K562 (cell line): ENCODE measurements at regions not wholly inside any gene's neighbourhood (a gene's known extent, or its start where the extent isn't known, plus 50 kb on each side); places are given as distances from the start of the nearest gene placed in this dataset.

Experiments used
- ATAC-seq: fragments of 200-7000 bp; cut with Tn5 transposase; 3 replicates; pipeline ENCODE4 v1.9.1; 2020; ENCODE audit warnings: moderate library complexity
- BruUV-seq: library from RNA; stranded (reverse); fragments of 400-500 nt; replicated peaks from 2 replicates; lab custom pipeline; 2021; lab: Mats Ljungman, UMichigan
- CTCF ChIA-PET: fragments of 300-600 bp; formaldehyde crosslinking; extraction: SDS; loops from one replicate; lab custom pipeline; 2021; ENCODE audit warnings: low intra/inter-chr PET ratio; lab: Yijun Ruan, JAX
- POLR2A ChIA-PET: fragments of 300-600, 350-650 bp; sonication (Branson Sonifier 250); formaldehyde crosslinking; extraction: SDS; loops from one replicate; lab custom pipeline; 2021; ENCODE audit warnings: antibody characterized with exemption, inconsistent platforms; lab: Yijun Ruan, JAX
- DNase-seq, 4 experiments: peaks; one replicate each; pipeline versions ENCODE4 v3.0.0 to v3.0.0-alpha.2; 2011 to 2018; ENCODE audit warnings: low spot score in 3 of 4, mixed read lengths in 3 of 4; ENCODE audit errors: extremely low read depth in 1 of 4
- FAIRE-seq: peaks from 2 replicates; lab custom pipeline; 2011; peaks lifted over from hg19 to GRCh38; lab: Jason Lieb, UNC
- H2AFZ ChIP-seq: 2 replicates; pipeline ENCODE4 v1.6.0; 2011; ENCODE audit warnings: low read depth, low read length, control low read depth, inconsistent platforms
- H3K27ac ChIP-seq: fragments of 200-600 bp; 3 replicates; pipeline ENCODE4 v1.8.0; 2011; ENCODE audit warnings: low read depth, mild to moderate bottlenecking, control low read depth, inconsistent platforms, low read length, moderate library complexity, mixed read lengths; ENCODE audit errors: extremely low read depth
- H3K27me3 ChIP-seq, 2 experiments: fragments of 300-600 bp in 1 of 2; 2 replicates in 1 of 2; 3 replicates in 1 of 2; pipeline versions ENCODE4 v1.6.0 to v1.8.0; 2011; ENCODE audit warnings: inconsistent platforms in 2 of 2, low read length in 2 of 2, mild to moderate bottlenecking in 1 of 2, mixed read lengths in 1 of 2, moderate library complexity in 1 of 2; ENCODE audit not compliant: control insufficient read depth in 2 of 2, insufficient read depth in 2 of 2
- H3K36me3 ChIP-seq: fragments of 300-600 bp; 3 replicates; pipeline ENCODE4 v1.8.0; 2011; ENCODE audit warnings: mild to moderate bottlenecking, low read length, inconsistent platforms; ENCODE audit not compliant: control insufficient read depth, insufficient read depth
- H3K4me1 ChIP-seq, 2 experiments: fragments of 200-600 bp in 1 of 2; replicated peaks in 1 of 2; 2 replicates in 1 of 2; 3 replicates in 1 of 2; pipeline versions ENCODE4 v1.5.1 to v1.8.0; 2011; ENCODE audit warnings: inconsistent platforms in 2 of 2, low read length in 2 of 2, mild to moderate bottlenecking in 1 of 2, mixed read lengths in 1 of 2, moderate library complexity in 1 of 2; ENCODE audit not compliant: control insufficient read depth in 2 of 2, insufficient read depth in 2 of 2
- H3K4me2 ChIP-seq: 2 replicates; pipeline ENCODE4 v1.6.1; 2011; ENCODE audit warnings: low read length, control low read depth, inconsistent platforms, mixed read lengths; ENCODE audit not compliant: insufficient read depth
- H3K4me3 ChIP-seq: fragments of 200-600 bp; sonication (generic), shearing (Covaris generic); 2 replicates; pipeline ENCODE4 v1.5.1; 2016; ENCODE audit warnings: control low read depth, inconsistent platforms
- H3K79me2 ChIP-seq: fragments of 200-600 bp; 3 replicates; pipeline ENCODE4 v1.8.0; 2011; ENCODE audit warnings: low read length, inconsistent platforms; ENCODE audit not compliant: control insufficient read depth, insufficient read depth
- H3K9ac ChIP-seq, 2 experiments: 2 replicates each; pipeline versions ENCODE4 v1.6.0 to v1.6.1; 2011; ENCODE audit warnings: low read depth in 2 of 2, low read length in 2 of 2, control low read depth in 1 of 2, inconsistent platforms in 1 of 2, mild to moderate bottlenecking in 1 of 2, mixed read lengths in 1 of 2; ENCODE audit not compliant: insufficient read depth in 1 of 2
- H3K9me1 ChIP-seq: one replicate; pipeline ENCODE4 v1.6.0; 2011; ENCODE audit warnings: inconsistent platforms, mild to moderate bottlenecking, low read length, moderate library complexity; ENCODE audit not compliant: control insufficient read depth, insufficient read depth
- H3K9me3 ChIP-seq: replicated peaks from 2 replicates; pipeline ENCODE4 v1.5.1; 2011; ENCODE audit warnings: low read depth, low read length, inconsistent platforms; ENCODE audit not compliant: control insufficient read depth, insufficient read depth
- H4K20me1 ChIP-seq: replicated peaks from 2 replicates; pipeline ENCODE4 v1.6.1; 2011; ENCODE audit warnings: low read length, inconsistent platforms, mixed read lengths; ENCODE audit not compliant: control insufficient read depth, insufficient read depth
- AFF1 ChIP-seq, 2 experiments: fragments of 450-650 bp; IDR thresholded peaks; 2 replicates each; pipeline ENCODE4 v1.6.1; 2018; ENCODE audit warnings: mild to moderate bottlenecking in 2 of 2, low read depth in 1 of 2; ENCODE audit not compliant: partially characterized antibody in 2 of 2
- DDX20 ChIP-seq: fragments of 450-650 bp; IDR thresholded peaks from 2 replicates; pipeline ENCODE4 v1.6.1; 2016; ENCODE audit warnings: missing genetic modification characterization, low read depth, mild to moderate bottlenecking, missing compliant biosample characterization, moderate library complexity
- FOXK2 ChIP-seq, 2 experiments: fragments of 450-650 bp; IDR thresholded peaks in 1 of 2; conservative IDR thresholded peaks in 1 of 2; 2 replicates each; pipeline ENCODE4 v1.6.1; 2016; ENCODE audit warnings: low read depth in 2 of 2, mild to moderate bottlenecking in 1 of 2
- GATAD2A ChIP-seq: fragments of 450-650 bp; IDR thresholded peaks from 2 replicates; pipeline ENCODE4 v1.6.1; 2017
- HDAC2 ChIP-seq: fragments of 450-650 bp; IDR thresholded peaks from 2 replicates; pipeline ENCODE4 v1.6.1; 2016; ENCODE audit warnings: mild to moderate bottlenecking
- HNRNPUL1 ChIP-seq: fragments of 200-400 bp; formaldehyde crosslinking; IDR thresholded peaks from 2 replicates; pipeline ENCODE4 v1.6.1; 2017; ENCODE audit warnings: low read length
- PTTG1 ChIP-seq: fragments of 450-650 bp; IDR thresholded peaks from 2 replicates; pipeline ENCODE4 v1.6.1; 2016; ENCODE audit warnings: low read depth, mild to moderate bottlenecking, missing genetic modification characterization, missing compliant biosample characterization
- TEAD4 ChIP-seq, 2 experiments: sonication (generic) in 1 of 2; formaldehyde crosslinking in 1 of 2; IDR thresholded peaks; 2 replicates each; pipeline versions ENCODE4 v1.6.1 to v1.8.0; 2012 to 2022; ENCODE audit warnings: borderline replicate concordance in 1 of 2, inconsistent platforms in 1 of 2, low read length in 1 of 2, mild to moderate bottlenecking in 1 of 2, missing genetic modification reagents in 1 of 2
- ZBED1 ChIP-seq: IDR thresholded peaks from 2 replicates; pipeline ENCODE4 v1.6.1; 2014
- ZNF12 ChIP-seq: sonication (generic); formaldehyde crosslinking; IDR thresholded peaks from 2 replicates; pipeline ENCODE4 v1.4.0; 2020; ENCODE audit warnings: mild to moderate bottlenecking, missing genetic modification reagents
- ZNF324 ChIP-seq: fragments of 250-450 bp; sonication (Bioruptor Pico); IDR thresholded peaks from 2 replicates; pipeline ENCODE4 v1.4.0; 2020; ENCODE audit warnings: mild to moderate bottlenecking
- ZSCAN32 ChIP-seq: fragments of 450-650 bp; formaldehyde crosslinking; IDR thresholded peaks from 2 replicates; pipeline ENCODE4 v1.4.0; 2020; ENCODE audit warnings: mild to moderate bottlenecking, moderate library complexity
- WGBS: fragments of 100-300 bp; shearing (Covaris generic); methylation state at CpG from one replicate; pipeline ENCODE4 v1.1.6; 2016; ENCODE audit warnings: low coverage, mixed read lengths; ENCODE audit not compliant: insufficient coverage; ENCODE audit errors: missing lambda C conversion rate; 5-methylcytosine and 5-hydroxymethylcytosine counted together
- in situ Hi-C: fragments of 300-500 bp; cut with MboI; formaldehyde crosslinking; loops from 4 replicates; pipeline ENCODE4 v1.15.0; 2018; ENCODE audit warnings: inconsistent platforms, mixed read lengths
- intact Hi-C: fragments of 100-400 bp; cut with micrococcal nuclease; formaldehyde crosslinking; loops from 2 replicates; pipeline ENCODE4 v1.14.2; 2022

GRCh38 chr14:41229824-41230223 is 376.9 kb upstream of the LRFN5 start:
- ChIA-PET CTCF (no interaction called here), POLR2A (no interaction called here)
- Histone ChIP-seq H3K9me3 (no peaks in the 10 kb centered on the region), H4K20me1 (no peaks in the 10 kb centered on the region), H3K79me2 (no peaks in the 10 kb centered on the region), H2AFZ (no peak overlapping the region), H3K4me1 (no peaks in the 10 kb centered on the region), H3K9ac (no peak overlapping the region), H3K27me3 (no peaks in the 10 kb centered on the region), H3K9me1 (no peaks in the 10 kb centered on the region)
- no peak for DNase-seq
- no peak for ATAC-seq
- intact Hi-C loops, result no loop called here
- in situ Hi-C loops, result no loop called here
- BruUV-seq, result no TSS peak
- TF ChIP-seq ZNF324 (CRISPR knock-in tag) (no peak), DDX20 (tag) (no peak), HNRNPUL1 (no peak), TEAD4 (IDR thresholded peaks at IDR 0.05; ENCODE audit: low read length) (no peak), TEAD4 (CRISPR knock-in tag; IDR thresholded peaks at IDR 0.05; ENCODE audit: borderline replicate concordance) (no peak), ZSCAN32 (CRISPR knock-in tag) (no peak), GATAD2A (no peak), FOXK2 (conservative IDR thresholded peaks at IDR 0.05 in 1 of 2, IDR thresholded peaks at IDR 0.05 in 1 of 2; ENCODE audit: low read depth in 2 of 2) (no peak), ZNF12 (CRISPR knock-in tag) (no peak), PTTG1 (tag) (no peak), HDAC2 (no peak), AFF1 (IDR thresholded peaks at IDR 0.05; ENCODE audit: low read depth in 1 of 2, partially characterized antibody in 2 of 2) (no peak), ZBED1 (no peak)
- TF ChIP-seq, all 486 proteins: peak for 0
- FAIRE-seq, result no peak
- H3K27ac ChIP-seq, result no peak overlapping the region
- 0% methylated on average over 1 of the region's 2 CpGs for WGBS
- no peaks in the 10 kb centered on the region for H3K36me3 ChIP-seq
- no peak overlapping the region for H3K4me2 ChIP-seq
- no peak overlapping the region for H3K4me3 ChIP-seq
